Gastrocnemius medialis (tissue), 4 donors: ENCODE measurements at regions not wholly inside any gene's neighbourhood (a gene's known extent, or its start where the extent isn't known, plus 50 kb on each side); places are given as distances from the start of the nearest gene placed in this dataset.

ENCODE experiments used
- POLR2A ChIP-seq, 2 donors: fragments of 450-650 bp; IDR thresholded peaks; one replicate each; pipeline ENCODE4 v1.6.1; 2017; ENCODE audit warnings: antibody characterized with exemption in 2 of 2, mild to moderate bottlenecking in 2 of 2, moderate library complexity in 2 of 2
- TF ChIP-seq, protein P1 (sequence below), 5 experiments: fragments of 450-650 bp in 3 of 5; fragments of 200-600 bp in 2 of 5; sonication (generic) in 2 of 5; IDR thresholded peaks in 4 of 5; conservative IDR thresholded peaks in 1 of 5; 1 replicate in 4 of 5; 2 replicates in 1 of 5; pipeline ENCODE4 v1.5.1; 2016 to 2019; ENCODE audit warnings: antibody characterized with exemption in 5 of 5, mild to moderate bottlenecking in 3 of 5, moderate library complexity in 3 of 5

DNA sequence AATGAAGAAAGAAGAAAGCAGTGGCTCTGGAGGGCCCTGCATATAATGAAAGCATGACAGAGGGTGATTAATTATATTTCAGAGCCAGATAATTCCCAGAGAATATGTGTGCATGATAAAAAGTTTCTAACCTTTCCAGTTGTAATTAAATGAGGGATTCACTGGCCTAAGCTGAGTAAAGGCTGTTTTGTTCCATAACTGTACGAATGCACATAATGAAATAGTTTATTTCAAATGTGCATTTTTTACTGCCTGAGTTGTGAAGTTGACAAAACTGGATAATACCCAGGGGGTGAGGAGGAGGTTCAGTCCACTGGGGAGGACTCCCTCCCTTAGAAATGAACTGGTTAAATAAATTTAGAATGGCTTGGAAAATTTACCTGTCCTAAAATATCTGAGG is 616.4 kb downstream of the TAFA4 start:
- TF ChIP-seq, protein P1, sequence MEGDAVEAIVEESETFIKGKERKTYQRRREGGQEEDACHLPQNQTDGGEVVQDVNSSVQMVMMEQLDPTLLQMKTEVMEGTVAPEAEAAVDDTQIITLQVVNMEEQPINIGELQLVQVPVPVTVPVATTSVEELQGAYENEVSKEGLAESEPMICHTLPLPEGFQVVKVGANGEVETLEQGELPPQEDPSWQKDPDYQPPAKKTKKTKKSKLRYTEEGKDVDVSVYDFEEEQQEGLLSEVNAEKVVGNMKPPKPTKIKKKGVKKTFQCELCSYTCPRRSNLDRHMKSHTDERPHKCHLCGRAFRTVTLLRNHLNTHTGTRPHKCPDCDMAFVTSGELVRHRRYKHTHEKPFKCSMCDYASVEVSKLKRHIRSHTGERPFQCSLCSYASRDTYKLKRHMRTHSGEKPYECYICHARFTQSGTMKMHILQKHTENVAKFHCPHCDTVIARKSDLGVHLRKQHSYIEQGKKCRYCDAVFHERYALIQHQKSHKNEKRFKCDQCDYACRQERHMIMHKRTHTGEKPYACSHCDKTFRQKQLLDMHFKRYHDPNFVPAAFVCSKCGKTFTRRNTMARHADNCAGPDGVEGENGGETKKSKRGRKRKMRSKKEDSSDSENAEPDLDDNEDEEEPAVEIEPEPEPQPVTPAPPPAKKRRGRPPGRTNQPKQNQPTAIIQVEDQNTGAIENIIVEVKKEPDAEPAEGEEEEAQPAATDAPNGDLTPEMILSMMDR (IDR thresholded peaks at IDR 0.05 in 4 of 5, conservative IDR thresholded peaks at IDR 0.05 in 1 of 5) = no peak
- no peak for TF ChIP-seq POLR2A (IDR thresholded peaks at IDR 0.05)
